Glomerular endothelial cell (primary cell): ENCODE measurements at regions not wholly inside any gene's neighbourhood (a gene's known extent, or its start where the extent isn't known, plus 50 kb on each side); places are given as distances from the start of the nearest gene placed in this dataset.

Experiments used
- DNase-seq: peaks from one replicate; pipeline ENCODE4 v3.0.0-alpha.2; 2011; ENCODE audit warnings: low read depth, low spot score; ENCODE audit errors: extremely low read depth

DNA sequence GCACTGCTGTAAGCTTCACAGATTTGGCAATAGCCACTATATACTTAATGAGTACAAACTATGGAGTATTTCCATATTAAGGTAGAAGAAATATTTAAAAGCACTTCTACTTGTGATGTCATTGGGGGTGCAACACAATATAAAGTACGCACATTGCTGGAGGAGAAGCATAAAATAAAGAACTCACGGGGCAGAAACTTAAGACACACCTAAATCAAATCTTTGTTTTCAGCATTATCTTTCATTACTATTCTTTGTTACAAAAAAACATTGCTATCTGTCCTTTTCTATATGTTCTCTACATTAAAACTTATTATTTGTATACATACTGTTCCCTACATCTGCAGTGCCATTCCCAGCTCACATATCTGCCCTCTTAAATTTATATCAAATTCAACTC, 93.3 kb upstream of the VPREB1 start:
- no peak for DNase-seq

DNA sequence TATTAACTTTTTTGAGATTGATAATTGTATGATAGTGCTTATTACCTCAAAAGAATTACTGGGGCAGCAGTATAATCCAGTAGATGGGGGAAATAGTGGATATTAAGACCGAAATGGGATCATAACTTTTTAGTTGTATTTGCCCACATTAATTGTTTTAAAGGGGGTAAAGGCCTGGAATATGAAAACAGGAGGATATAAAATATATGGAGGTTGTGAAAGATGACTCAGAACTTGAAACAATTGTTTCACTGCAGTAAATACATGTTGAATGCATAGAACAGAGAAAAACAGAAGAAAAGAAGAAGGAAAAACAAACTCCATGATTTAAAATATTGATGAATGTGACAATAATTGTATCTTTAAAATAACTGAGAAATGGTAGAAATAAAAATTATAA, 94.1 kb upstream of the VPREB1 start:
- DNase-seq: no peak

DNA sequence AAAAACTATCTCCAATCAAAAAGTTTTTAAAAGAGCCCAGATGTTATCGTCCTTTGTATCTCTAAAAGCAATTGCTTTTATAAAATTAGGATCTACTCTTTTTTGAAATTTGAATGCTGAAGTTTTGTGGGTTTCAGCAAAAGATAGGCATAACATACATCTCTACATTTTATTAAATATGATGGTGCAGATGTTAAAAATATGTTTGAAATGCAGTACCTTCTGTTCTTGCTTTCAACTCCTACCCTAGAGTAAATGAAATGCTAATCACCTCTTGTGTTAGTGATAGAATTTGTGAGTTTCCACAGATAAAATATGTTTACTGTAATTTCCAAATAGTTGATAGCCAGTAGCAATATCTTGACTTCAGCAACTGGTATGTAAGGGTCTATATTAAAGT, 95.7 kb upstream of the VPREB1 start:
- no peak for DNase-seq

DNA sequence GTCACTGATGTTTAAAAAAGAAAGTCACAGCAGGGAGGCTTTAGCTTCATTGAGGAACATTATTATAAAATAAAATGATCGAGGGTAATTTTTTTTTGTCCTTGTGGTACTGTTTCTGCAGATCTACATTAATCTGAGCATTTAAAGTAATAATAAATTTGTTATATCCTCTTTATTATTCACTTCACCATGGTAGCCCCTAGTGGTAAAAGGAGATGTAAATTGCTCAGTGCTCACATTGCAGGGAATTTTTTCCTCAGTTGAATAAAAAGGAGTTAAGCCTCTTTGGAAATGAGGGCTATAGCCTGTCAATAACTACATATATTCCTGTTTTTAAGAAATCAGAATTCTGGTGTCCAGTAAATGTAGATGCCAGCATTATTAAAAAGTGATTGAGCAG, 99.7 kb upstream of the VPREB1 start:
- DNase-seq: no peak

DNA sequence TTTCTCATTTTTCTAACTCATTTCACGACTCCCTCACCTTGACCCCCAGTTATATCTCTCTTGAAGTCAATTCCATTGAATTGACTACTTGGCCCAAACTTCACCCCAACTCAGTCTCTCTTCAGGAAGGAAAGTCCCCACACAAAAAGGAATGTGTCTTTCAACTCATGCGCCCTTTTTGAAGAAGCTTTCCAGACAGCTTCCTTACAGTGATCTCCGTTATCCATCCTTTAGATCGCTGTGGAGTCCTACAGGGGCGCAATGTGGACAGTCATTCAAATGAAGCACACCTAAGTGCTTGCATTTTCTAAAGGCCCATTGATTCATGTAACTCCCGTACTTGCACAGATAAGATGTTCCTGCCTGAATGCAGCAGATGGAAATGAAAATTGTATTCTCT, 101.1 kb upstream of the VPREB1 start:
- no peak for DNase-seq

DNA sequence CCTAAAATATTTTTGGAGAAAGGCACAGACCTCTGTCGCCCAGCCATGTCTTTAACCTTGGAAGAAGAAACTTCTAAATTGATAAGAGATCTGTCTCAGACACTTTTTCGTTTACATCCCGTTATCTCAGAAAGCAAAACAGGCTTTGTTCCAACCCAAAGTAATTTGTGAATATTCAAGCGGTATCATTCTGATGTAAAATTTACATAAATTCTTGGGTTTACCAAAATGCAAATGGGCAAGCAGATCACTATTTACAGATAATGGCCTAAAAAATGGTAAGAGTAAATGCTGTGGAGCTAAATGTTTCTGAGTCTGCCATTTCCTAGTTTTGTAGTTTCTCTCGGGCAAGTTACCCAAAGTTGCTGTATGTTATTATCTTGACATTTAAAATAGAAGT, 101.9 kb upstream of the VPREB1 start:
- DNase-seq: no peak

DNA sequence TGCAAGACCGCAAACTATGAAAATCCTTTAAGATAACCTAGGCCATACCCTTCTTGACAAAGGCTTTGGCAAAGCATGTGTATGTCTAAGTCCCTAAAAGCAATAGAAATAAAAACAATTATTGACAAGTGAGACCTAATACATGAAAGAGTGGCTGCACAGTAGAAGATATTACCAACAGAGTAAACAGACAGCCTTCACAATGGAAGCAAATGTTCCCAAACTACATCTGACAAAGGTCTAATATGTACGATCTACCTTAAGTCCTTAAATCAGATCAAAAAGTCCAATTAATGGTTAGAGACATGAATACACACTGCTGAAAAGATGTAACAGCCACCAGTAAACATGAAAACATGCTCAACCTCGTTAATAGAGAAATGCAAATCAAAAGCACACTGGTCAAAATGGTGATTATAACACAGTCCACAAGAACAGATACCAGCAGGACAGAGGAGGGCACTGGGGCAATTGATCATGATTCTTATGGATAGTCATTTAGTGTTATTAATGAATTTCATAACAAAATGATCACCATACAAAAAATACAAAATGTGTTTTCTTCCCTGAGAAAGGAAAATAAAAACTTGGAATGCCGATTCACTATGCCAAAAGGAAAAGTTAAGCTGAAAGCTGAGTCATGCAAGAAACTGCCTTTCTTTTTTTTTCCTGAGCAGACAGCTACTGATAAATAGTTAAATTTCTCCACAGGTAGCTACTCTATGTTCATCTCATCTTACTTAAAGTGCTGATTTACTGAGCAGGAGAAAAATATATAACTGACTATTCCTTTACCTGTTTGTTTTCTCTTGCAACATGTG, 102.6 kb upstream of the VPREB1 start:
- no peak for DNase-seq

DNA sequence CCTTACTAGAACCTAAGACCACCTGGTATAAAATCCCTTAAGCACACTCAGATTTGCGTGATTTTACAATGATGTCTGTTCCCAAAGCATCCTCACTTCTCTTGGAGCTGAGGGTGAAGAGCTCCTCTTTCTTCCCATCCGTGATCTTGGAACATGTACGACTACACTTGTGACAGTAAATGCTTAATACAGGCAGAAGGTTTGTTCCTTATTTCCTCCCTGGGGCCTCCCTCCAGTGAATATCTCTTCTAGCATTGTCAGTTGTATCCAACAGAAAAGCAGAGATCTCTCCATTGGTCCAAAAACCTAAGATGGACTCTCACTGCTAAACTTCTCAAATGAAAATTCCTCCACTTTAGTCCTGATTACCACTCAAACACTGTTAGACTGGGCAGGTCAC, 103.6 kb upstream of the VPREB1 start:
- DNase-seq: no peak

DNA sequence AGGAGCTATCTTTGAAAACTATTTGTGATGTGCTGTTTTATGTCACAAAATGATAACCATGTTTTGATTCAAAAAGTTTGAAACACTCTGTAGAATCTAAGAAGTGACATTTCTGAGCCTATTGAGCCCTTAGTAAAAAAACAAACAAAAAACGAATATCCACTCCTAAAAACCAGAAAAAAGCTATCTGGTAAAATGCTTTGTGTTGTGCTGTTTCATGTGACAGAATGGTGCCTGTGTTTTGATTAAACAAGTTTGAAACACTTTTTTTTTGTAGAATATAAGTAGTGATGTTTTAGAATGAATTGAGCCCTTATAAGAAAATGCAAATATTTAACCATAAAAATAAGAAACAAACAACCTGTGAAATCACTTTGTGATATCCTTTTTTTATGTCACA, 105.2 kb upstream of the VPREB1 start:
- DNase-seq: no peak

DNA sequence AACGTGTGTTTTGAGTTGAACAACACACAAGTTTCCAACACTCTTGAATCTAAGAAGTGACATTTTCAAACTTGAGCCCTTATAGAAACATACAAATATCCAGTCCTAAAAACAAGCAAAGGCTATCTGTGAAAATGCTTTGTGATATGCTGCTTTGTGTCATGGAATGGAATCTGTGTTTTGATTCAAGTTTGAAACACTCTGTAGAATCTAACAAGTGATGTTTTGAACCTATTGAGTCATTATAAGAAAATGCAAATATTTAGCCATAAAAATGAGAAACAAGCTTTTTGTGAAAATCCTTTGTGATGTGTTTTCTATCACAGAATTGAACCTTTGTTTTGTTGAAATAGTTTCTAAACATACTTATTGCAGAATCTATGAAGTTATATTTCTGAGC, 105.7 kb upstream of the VPREB1 start:
- DNase-seq: no peak

DNA sequence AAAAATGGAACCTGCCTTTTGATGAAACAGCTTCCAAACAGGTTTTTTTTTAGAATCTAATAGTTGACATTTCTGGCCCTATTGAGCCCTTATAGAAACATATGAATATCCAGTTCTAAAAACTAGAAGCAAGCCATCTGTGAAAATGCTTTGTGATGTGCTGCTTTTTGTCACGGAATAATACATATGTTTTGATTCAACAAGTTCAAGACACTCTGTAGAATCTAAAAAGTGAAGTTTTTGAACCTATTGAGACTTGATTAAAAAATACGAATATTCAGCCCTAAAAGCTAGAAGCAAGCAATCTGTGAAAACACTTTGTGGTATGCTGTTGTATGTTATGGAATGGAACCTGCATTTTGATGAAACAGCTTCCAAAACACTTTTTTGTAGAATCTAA, 106.7 kb upstream of the VPREB1 start:
- no peak for DNase-seq

DNA sequence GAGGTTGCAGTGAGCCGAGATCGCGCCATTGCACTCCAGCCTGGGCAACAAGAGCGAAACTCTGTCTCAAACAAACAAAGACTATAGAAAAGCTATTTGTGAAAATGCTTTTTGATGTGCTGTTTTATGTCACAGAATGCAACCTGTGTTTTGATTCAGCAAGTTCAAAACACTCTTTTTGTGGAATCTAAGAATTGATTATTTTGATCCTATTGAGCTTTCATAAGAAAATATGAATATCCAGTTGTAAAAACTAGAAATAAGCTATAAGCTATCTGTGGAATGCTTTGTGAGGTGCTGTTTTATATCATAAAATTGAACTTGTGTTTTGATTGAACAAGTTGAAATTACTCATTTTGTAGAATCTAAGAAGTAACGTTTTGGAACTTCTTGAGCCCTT, 110.7 kb upstream of the VPREB1 start:
- DNase-seq: no peak

DNA sequence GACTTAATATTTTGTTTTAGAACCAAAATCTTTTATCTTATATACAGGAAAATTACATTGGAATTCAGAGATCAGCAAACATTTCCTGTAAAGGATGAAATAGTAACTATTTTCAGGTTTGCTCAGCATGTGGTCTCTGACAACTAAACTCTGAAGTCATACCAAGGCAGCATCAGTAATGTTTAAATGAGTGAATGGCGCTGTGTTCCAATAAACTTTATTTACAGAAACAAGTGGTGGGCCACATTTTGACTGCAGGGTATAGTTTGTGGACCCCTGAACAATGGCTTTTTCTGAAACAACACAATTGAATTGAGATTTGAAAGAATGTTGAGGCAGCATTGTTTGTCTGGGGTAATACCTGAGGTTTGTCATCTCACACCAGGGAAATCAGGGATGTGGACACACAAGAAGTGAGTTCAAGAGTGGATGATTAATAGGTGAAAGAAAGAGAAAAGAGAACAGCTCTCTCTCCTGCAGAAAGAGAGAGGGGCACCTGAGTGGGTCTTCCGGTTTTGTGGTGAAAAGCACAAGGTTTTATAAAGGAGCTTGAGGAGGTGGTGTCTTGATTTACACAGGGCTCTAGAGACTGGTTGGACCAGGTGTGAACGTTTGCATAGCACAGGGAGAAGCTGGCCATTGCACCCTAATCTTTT, 113.5 kb upstream of the VPREB1 start:
- no peak for DNase-seq

DNA sequence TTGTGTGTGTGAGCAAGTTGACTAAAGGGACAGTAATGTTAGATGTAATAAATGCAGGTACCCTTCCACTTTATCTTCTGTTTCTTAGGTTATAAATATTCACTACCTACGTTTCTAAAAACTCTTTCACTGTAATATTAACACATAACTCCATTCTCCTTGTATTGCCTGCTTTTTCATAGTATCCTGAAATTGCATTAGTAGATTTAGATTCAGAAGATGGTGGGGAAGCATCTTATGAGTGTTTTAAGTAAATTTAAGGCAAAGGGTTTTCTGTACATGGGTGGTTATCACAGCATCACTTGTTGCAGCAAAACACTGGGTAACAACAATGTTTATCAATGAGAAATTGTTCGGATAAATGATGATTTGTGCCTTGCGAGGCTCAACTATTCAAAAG, 115.2 kb upstream of the VPREB1 start:
- DNase-seq: no peak

DNA sequence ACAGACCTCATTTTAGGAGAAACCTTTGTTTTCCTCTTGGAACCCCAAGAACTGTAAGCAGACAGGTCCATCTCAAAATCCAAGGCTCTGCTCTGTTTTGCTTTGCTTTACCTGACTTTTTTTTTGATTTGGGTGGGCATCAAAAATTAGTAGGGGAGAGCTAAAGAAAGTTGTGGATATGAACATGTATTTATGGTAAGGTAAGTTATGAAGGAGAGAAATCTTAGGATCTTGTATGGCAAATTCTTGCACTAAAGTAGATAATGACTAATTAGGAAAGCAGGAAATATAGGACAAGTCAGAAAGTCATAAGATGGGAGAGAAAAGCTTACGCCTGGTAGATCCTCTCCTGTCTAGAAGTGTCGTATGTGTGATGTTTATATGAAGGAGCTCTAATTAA, 116.1 kb upstream of the VPREB1 start:
- DNase-seq: no peak

DNA sequence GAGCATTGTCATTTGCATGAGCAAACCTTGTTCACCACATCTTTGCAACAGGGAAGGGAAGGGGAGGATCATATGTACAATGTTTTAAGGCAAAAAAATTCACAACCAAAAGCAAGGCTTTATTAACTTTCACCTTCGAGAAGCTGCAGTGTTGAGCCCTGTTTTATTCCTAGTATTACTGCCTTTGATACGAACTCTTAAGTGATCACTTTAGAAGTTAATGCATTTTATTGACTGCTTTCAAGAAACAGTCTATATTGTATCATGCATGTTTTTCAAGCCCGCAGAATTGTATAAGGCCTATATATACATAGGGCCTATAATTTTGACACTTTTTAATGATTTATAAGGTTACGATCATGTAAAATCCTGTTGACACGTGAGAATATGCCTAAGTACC, 117.5 kb upstream of the VPREB1 start:
- DNase-seq: no peak

DNA sequence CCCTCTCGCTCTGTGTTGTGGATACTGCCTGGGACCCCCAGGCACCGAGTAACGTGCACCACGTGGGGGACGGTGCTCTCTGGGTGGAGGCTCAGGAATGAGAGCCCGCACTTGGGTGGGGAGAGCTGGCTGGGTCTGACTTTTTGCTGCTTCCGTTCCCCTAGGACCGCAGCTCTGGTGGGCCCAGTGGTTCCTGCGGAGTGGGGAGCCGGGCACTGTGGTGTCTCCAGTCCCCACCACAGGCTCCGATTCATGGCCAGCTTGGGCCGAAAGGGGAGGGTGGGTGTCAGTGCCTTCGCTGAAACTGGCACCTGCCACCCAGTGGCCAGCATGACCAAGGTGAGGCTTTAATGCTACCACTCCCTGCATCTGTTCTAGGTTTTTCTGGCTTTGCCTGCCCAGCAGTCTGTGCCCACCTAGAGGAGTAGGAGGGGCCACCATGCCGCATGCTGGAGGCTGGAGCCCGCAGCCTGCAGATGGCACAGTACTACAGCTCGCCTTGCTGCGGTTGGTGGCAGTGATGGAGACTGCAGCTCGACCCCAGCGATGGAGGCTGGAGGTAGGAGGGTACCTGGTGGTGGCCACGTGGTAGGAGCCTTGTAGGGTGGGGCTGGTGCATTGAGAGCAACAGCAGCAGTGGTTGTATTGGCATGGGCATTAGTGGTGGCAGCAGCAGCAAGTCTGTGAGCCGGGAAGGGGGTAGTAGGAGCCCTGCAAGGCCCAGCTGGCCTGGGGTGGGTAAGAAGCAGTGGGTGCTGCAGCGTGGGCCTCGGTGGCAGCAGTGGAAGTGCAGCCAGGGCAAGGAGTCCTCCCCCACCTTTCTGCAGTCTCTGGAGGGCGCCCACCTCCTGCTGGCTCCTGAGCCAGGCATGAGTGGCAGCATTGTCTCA, 118.8 kb upstream of the VPREB1 start:
- DNase-seq: no peak

DNA sequence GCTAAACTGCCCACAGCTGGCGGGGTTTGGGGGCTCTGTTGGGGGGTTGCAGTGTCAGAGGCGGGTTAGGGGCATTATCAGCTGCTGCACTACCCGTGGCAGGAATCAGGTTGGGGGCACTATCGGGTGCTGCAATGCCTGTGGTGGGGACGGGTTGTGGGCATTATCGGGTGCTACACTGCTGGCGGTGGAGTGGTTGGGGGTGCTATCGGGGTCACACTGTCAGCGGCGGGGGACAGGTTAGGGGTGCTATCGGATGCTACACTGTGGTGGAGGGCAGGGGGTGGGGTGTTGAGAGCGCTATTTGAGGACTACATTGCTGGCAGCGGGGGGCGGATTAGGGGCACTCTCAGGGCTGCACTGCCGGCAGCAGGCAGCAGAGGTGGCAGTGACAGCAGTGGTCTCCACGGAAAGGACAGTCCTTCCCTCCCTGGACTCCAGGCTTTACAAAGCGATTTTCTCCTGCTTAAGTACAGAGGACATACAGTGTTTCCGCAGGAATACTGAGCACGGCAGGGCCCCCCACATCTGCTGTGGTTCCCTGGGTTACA, 119.5 kb upstream of the VPREB1 start:
- DNase-seq: no peak

DNA sequence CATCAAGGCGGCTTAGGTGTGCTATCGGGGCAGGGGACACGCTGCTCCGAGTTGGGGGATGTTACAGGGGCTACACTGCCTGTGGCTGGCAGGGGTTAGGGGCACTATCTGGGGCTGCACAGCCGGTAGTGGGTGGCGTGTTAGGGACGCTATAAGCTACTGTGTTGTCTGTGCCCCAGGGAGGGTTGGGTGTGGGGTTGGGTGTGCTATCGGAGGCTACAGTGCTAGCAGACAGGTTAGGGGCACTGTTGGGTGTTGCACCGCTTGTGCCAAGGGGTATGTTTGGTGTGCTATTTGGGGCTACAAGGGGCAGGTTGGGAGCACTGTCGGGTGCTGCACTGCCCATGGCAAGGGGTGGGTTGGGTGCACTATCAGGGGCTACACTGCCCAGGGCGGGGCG, 120.2 kb upstream of the VPREB1 start:
- no peak for DNase-seq

DNA sequence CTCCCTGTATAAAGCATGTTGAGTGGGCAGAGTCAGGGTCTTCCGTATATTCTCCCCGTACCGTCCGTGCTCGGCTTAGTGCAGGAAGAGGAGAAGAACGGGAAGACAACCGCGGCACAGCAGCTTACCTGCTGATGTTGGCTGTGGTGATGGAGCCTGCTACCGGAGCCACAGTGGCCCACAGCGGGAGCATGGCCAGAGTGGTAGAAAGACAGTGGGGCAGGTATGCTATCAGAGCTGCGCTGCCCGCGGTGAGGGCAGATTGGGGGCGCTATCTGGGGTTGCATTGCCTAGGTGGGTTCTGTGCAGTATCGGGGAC, 120.7 kb upstream of the VPREB1 start:
- DNase-seq: no peak

DNA sequence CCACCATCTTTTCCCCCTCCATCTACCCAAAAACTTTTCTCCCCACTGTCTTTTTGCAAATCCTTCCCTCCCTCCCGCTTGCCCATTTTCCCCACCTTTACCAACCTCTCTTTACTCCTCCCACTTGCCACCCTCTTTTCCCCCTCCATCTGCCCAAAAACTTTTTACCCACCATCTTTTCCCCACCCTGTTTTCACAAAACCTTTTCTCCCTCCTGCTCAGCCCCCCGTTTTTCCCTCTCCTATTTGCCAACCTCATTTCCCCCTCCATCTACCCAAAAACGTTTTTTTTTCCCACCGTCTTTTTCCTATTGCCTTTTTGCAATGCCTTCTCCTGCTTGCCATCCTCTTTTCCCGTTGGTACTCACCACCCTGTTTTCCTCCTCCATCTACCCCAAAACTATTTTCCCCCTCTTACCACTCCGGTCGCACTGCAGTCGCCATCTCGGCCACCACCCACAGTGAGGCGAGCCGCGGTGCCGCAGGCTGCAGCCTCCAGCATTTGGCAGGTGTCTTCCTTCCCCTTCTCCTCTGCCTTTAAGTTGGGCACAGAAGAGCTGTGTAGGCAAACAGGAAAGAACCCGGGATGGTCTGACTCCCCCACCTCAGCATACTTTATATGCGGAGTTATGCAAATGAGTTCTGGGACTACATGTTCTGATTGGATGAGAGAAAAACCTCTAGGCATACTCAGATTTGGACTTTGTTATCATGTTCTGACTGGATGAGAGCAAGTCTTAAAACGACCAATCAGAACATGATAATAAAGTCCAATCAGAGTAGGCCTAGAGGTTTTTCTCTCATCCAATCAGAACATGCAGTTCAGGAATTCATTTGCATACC, 121.2 kb upstream of the VPREB1 start:
- DNase-seq: no peak
